HG02588 (cell line): ENCODE measurements at regions not wholly inside any gene's neighbourhood (a gene's known extent, or its start where the extent isn't known, plus 50 kb on each side); places are given as distances from the start of the nearest gene placed in this dataset.

Experiments
- ATAC-seq: cut with Tn5 transposase; IDR thresholded peaks from one replicate; pipeline ENCODE4 v1.9.1; 2021; ENCODE audit warnings: mild to moderate bottlenecking, moderate library complexity; ENCODE audit not compliant: unreplicated experiment

DNA sequence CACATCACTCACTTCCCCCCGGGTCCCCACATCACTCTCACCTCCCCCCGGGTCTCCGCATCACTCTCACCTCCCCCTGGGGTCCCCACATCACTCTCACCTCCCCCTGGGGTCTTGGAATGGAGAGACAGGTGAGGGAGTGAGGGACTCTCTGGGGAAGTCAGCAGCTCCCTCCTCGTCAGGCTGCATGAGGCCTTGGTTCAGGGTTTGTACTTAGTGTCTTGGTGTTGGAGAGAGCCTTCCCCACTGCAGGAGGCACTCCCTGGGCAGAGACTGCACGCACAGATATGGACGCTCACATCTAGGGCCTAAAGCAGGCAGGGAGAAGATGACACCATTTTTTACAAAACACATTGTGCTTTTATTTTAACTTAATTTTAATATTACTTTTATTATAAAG lies 56.5 kb upstream of the IRX4 start:
- ATAC-seq: no peak

DNA sequence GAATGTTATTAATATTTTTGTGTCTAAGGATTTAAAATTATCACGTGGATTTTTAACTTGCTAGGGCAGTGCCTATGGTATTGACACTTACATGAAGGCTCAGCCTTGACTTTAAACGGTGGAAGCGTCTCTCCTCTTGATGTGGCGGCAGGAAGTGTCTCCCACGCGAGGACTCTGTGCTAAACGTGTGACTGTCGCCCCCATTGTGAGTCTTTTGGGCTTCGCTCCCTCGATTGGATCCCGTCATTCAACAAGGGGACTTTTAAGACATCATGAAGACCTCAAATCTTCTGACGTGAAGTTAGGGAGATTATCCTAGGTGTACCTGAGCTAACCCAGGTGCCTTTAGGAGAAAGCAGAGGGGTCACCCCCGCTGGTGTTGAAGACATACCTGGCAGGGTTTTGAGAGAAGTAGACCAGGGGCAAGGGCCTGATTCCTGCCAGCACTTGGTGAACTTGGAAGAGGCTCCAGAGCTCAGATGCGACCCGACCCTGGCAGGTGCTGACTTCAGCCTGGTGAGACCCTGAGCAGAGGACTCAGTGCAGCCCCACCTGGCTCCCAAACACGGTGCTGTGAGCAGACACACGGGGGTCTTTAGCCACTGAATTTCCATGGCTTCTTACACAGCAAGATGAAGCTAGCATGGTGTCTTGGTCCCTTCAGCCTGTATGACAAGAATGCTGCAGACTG lies 55.7 kb upstream of the IRX4 start:
- ATAC-seq: no peak

DNA sequence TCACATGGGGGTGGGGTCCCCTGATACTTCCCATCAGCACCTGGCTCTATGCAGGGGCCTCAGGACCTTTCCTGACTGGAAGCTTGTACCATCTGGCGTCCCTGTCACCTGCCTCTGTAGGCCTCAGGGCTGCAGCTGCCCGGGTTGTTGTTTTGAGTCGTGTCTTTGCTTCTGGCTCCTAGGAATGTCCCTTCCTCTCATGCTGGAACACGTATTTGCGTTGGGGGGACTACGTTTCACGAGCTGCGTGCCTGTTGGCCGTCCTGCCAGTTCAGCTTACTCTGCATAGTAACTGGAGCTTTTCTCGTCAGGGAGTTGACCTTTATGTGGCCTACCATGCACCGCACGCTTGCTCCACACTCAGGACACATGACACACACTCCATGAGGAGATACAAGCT lies 54.9 kb upstream of the IRX4 start:
- ATAC-seq: no peak

GRCh38 chr5:1936901-1937300 lies 54.2 kb upstream of the IRX4 start:
- no peak for ATAC-seq

GRCh38 chr5:1936413-1936812 lies 53.7 kb upstream of the IRX4 start:
- no peak for ATAC-seq

GRCh38 chr5:1934801-1935429 lies 52.2 kb upstream of the IRX4 start:
- no peak for ATAC-seq

- ATAC-seq: no peak
Measured at GRCh38 chr5:1934056-1934394, 51.3 kb upstream of the IRX4 start.

GRCh38 chr5:1933364-1934055 lies 50.8 kb upstream of the IRX4 start:
- ATAC-seq: no peak
